GM06990 (cell line): ENCODE measurements at regions not wholly inside any gene's neighbourhood (a gene's known extent, or its start where the extent isn't known, plus 50 kb on each side); places are given as distances from the start of the nearest gene placed in this dataset.
A peak's percentile ranks its signal among the peaks of the same experiment; 100 is the strongest.

Experiments
- DNase-seq: peaks from one replicate; pipeline ENCODE4 v3.0.0-alpha.2; 2011; ENCODE audit not compliant: insufficient read length; ENCODE audit errors: extremely low read depth
- H3K27me3 ChIP-seq: replicated peaks from 2 replicates; pipeline ENCODE4 v1.6.0; 2011; ENCODE audit warnings: low read length; ENCODE audit not compliant: control insufficient read depth, insufficient read depth
- H3K36me3 ChIP-seq: 2 replicates; pipeline ENCODE4 v1.5.1; 2011; ENCODE audit warnings: low read length; ENCODE audit not compliant: control insufficient read depth, insufficient read depth
- H3K4me3 ChIP-seq: replicated peaks from 2 replicates; pipeline ENCODE4 v1.5.1; 2011; ENCODE audit warnings: low read depth, mild to moderate bottlenecking, control low read depth, low read length
- TF ChIP-seq, protein P1 (sequence below): IDR thresholded peaks from 2 replicates; pipeline ENCODE4 v1.5.1; 2011; ENCODE audit warnings: low read length, control low read depth, mild to moderate bottlenecking, inconsistent platforms; ENCODE audit not compliant: insufficient read depth, poor library complexity, severe bottlenecking

DNA sequence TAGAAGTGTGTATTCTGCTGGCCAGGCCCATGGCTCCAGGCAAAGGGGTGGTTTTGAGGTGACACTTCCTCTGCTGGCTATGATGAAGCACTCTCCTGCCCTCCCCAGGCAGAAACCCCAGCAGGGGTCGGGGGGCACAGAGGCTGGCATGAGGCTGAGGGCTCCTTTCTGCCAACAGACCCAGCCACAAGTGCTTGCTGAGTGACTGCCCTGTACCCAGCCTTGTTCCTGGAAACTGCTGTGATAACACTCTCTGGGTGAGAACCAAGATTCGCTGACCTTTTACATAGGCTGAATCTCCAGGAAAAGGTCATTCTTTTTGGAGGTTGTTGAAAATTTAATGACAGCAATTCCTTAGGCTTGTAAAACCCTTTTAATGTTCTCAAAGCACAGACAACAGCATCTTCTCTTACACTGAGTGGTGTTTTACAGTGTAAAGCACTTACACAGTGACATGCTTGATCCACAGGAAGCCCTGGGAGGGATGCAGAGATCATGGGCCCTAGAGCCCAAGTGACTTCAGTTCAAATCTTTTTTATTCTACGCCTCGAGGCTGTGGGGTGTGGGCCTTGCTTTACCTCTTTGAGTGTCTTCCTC lies 155.5 kb upstream of the FGGY start:
- no peak overlapping the region for H3K4me3 ChIP-seq
- no peaks in the 10 kb centered on the region for H3K36me3 ChIP-seq
- TF ChIP-seq, protein P1, sequence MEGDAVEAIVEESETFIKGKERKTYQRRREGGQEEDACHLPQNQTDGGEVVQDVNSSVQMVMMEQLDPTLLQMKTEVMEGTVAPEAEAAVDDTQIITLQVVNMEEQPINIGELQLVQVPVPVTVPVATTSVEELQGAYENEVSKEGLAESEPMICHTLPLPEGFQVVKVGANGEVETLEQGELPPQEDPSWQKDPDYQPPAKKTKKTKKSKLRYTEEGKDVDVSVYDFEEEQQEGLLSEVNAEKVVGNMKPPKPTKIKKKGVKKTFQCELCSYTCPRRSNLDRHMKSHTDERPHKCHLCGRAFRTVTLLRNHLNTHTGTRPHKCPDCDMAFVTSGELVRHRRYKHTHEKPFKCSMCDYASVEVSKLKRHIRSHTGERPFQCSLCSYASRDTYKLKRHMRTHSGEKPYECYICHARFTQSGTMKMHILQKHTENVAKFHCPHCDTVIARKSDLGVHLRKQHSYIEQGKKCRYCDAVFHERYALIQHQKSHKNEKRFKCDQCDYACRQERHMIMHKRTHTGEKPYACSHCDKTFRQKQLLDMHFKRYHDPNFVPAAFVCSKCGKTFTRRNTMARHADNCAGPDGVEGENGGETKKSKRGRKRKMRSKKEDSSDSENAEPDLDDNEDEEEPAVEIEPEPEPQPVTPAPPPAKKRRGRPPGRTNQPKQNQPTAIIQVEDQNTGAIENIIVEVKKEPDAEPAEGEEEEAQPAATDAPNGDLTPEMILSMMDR, result no peak
- H3K27me3 ChIP-seq, result no peaks in the 10 kb centered on the region
- DNase-seq, result no peak

DNA sequence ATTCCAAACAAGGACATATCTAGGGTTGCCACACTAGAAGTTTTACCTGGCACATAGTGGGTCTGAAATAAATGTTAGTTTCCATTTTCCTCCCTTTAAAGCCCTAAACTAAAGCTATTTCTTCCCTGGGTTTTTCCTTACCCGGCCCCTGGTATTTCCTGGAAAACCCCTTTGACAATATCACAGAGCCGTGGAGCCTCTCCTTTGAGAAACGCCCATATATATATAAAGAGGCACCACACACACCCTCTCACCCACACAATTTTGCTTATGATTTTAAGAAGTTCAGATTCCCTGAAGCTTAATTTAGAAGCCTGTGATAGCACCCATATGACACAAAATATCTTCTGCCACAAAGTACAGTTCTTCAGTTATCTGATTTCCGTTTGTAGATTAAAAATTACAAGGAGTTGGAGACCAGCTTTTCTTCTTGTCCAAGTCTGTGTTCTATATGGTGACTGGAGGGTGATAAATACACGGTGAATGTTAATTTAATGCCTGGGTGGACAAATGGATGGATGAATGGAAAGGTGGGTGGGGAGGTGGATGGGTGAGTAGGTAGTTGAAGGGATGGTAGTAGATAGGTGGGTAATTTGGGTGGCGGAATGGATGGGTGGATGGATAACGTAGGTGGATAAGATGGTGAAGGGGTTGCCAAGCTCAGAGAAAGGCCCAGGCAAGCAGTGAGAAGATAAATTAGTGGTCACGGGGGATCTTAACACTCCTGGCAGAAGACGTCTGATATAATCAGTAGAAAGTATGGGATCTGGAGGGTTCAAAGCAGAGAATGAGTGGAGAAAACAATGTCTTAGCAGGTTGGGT lies 154.4 kb upstream of the FGGY start:
- H3K4me3 ChIP-seq, result no peak overlapping the region
- H3K27me3 ChIP-seq, result no peaks in the 10 kb centered on the region
- TF ChIP-seq, protein P1, result no peak
- H3K36me3 ChIP-seq, result no peaks in the 10 kb centered on the region
- DNase-seq, result no peak

DNA sequence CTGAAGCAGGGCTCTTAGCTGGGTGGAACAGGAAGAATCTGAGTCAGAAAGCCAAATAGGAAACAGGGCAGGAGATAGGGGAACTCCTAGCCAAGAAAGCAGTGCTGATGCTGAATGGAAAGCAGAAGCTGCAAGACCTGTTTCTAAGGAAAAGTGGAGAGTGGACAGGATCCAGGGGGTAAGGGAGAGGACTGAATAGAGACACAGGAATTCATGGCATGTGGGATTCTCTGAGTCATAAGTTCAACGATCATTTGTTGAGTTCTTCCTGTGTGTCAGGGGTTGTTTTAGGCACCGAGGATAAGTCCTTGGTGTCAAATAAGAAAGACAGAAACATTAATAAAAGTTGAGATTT lies 153.8 kb upstream of the FGGY start:
- TF ChIP-seq, protein P1, result no peak
- Histone ChIP-seq H3K27me3 (no peaks in the 10 kb centered on the region), H3K36me3 (no peaks in the 10 kb centered on the region), H3K4me3 (no peak overlapping the region)
- no peak for DNase-seq

DNA sequence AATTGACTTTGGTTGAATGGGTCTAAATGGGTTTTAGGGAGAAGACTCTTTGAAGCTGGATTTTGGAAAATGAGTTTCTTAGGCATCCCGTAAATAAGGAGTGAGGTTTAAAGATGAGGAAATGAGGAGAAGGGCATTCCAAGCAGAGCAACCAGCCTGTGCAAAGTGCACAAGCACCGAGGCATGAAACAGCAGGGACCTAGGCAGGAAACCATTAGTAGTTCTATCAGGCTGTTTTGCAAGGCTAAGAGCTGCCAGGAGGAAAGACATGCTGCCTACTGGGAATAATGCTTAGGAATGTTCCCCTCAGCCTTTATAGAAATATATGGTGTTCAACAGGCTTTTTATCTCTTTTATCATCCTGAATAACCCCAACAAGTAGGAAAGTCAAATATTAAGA lies 153.1 kb upstream of the FGGY start:
- no peaks in the 10 kb centered on the region for H3K27me3 ChIP-seq
- DNase-seq, result no peak

DNA sequence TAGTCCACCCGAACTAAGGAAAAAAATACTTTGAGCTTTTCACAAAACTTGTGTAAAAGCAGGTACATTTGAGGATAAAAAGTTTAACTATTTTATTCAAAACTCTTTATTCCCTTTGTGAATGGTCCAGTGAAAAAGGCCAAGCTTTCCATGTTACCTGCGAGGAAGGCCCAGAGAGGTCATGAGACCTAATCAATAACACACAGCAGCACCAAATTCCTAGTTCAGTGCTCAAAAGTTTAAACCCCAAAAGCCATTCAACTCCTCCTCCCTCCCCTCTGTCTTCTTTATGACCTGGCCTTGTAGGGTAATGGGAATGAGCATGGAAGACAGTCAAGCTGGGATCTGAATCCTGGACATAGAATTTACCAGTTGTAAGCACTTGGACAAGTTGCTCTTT lies 151.9 kb upstream of the FGGY start:
- H3K27me3 ChIP-seq, result no peaks in the 10 kb centered on the region
- DNase-seq, result no peak
- H3K36me3 ChIP-seq, result no peaks in the 10 kb centered on the region
- TF ChIP-seq, protein P1, result no peak
- H3K4me3 ChIP-seq, result no peak overlapping the region

More for the DNA sequence above, 153.1 kb upstream of the FGGY start:
- Histone ChIP-seq H3K4me3 (no peak overlapping the region), H3K36me3 (no peaks in the 10 kb centered on the region)
- TF ChIP-seq, protein P1, result no peak

DNA sequence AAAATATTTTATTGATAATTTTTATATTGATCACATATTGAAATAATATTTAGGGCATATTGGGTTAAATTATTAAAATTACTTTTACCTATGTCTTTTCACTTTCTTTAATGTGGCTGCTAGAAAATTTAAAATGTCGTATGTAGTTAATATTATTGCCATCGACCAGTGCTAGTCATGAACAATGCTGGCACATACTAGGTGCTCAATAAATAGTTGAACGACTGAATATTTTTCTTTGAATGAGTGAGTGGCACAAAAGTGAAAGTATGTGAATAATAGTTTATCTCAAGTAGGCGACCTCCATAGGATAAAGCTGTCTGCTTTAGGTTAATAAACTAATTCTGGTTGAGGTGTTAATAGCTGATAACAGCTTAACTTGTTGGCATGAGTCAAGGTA lies 150.8 kb upstream of the FGGY start:
- H3K27me3 ChIP-seq, result no peaks in the 10 kb centered on the region
- no peak for DNase-seq
- no peaks in the 10 kb centered on the region for H3K36me3 ChIP-seq
- TF ChIP-seq, protein P1, result no peak
- peak overlapping the region; percentile 66 for H3K4me3 ChIP-seq
